ENCODE measurements at regions not wholly inside any gene's neighbourhood (a gene's known extent, or its start where the extent isn't known, plus 50 kb on each side); places are given as distances from the start of the nearest gene placed in this dataset.

DNA sequence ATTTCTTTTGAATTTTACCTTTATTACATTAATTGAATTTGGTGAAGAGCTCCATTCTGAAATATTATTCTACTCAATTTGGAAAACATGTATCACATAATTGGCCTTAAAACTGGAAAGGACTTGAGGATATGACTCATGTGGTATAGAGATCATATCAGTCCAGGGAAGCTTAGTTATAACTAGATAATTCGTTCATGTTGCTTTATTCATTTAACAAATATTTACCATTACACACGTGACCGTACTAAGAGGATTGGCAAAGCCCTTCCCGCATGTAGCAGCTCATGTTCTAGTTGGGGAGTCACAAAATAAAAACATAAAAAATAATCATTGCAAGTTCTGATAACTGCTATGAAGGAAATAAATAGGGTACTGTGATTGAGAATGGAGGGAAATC, 1816.5 kb downstream of the MAT2B start:
- TF ChIP-seq ZFX (IDR thresholded peaks at IDR 0.05; ENCODE audit: borderline replicate concordance), result no peak
- TF ChIP-seq CTCF (IDR thresholded peaks at IDR 0.05), result no peak
- H3K27ac ChIP-seq, result no peak overlapping the region

DNA sequence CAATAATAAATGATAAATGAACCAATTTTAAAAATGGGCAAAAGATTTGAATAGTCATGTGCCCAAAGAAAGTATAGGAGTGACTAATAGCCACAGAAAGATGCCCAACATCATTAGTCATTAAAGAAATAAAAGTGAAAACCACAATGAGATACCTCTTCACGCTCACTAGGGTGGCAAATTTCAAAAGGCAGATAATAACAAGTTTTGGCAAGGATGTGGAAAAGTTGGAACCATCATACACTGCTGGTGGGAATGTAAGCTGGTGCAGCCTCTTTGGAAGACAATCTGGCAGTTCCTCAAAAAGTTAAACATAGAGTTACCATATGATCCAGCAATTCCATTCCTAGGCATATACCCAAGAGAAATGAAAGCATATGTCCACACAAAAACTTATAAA, 1819.8 kb downstream of the MAT2B start:
- H3K27ac ChIP-seq, result no peak overlapping the region
- TF ChIP-seq ZFX (IDR thresholded peaks at IDR 0.05; ENCODE audit: borderline replicate concordance) (no peak), CTCF (IDR thresholded peaks at IDR 0.05) (no peak)

DNA sequence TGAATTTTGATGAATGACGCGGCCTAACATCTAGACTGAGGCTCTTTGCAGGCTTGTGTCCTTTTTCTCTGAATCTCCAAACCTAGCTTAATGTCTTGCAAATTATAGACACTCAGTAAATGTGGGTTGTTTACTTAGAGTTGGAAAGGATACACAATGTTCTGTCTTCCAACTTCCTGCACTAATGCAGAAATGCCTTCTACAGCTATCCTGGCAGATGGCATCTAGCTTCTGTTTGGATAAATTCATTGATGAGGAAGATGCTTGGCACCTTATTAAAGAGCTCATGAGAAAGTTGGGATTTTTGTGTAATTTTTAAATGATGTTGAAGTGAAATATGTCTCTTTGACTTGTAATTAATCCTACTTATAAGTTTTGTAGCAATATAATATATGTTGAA, 1822.2 kb downstream of the MAT2B start:
- no peak overlapping the region for H3K27ac ChIP-seq
- no peak for TF ChIP-seq CTCF (IDR thresholded peaks at IDR 0.05)
- TF ChIP-seq ZFX (IDR thresholded peaks at IDR 0.05; ENCODE audit: borderline replicate concordance), result no peak

GRCh38 chr5:165328846-165329245, 1823.4 kb downstream of the MAT2B start:
- no peak overlapping the region for H3K27ac ChIP-seq
- no peak for TF ChIP-seq CTCF (IDR thresholded peaks at IDR 0.05)
- no peak for TF ChIP-seq ZFX (IDR thresholded peaks at IDR 0.05; ENCODE audit: borderline replicate concordance)

GRCh38 chr5:165333623-165334022, 1828.2 kb downstream of the MAT2B start:
- no peak overlapping the region for H3K27ac ChIP-seq
- TF ChIP-seq CTCF (IDR thresholded peaks at IDR 0.05), result no peak
- no peak for TF ChIP-seq ZFX (IDR thresholded peaks at IDR 0.05; ENCODE audit: borderline replicate concordance)

DNA sequence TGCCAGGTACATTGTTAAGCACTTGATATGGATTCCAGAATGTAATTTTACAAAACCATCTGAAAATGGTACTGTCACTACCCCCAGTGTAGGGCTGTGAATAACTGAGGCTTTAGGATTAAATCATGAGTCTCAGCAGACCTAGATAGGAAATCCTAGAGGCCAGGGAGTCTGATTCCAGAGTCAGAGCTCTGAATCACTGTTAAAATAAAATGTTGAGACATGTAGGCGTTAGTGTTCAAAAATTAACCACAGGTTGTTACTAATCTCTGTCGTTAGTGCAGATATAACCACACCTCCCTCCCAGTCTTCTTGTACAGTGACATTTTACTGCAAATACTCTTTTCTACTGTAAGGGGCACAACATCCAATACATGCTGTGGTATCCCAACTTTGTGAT, 1828.8 kb downstream of the MAT2B start:
- TF ChIP-seq CTCF (IDR thresholded peaks at IDR 0.05), result no peak
- no peak for TF ChIP-seq ZFX (IDR thresholded peaks at IDR 0.05; ENCODE audit: borderline replicate concordance)
- no peak overlapping the region for H3K27ac ChIP-seq

DNA sequence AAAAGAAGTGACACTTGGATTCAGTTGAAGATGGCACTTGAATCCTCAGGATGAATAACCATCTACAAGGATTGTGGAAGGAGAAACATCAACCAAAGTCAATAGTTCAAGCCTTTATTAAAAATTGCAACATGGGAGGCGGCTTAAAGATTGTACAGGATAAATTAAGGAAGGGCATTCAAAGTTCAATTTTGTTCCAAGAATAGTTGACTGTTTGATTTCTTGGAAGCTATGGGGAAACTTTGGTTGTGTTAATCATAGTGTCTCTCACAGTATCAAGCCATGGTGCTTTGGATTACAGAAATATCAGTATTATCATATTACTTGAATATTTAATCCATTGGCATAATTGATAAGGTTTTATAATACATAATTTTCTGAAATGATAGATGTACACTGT, 1844.3 kb downstream of the MAT2B start:
- no peak overlapping the region for H3K27ac ChIP-seq
- TF ChIP-seq ZFX (IDR thresholded peaks at IDR 0.05; ENCODE audit: borderline replicate concordance) (no peak), CTCF (IDR thresholded peaks at IDR 0.05) (no peak)
